ENCODE measurements at regions not wholly inside any gene's neighbourhood (a gene's known extent, or its start where the extent isn't known, plus 50 kb on each side); places are given as distances from the start of the nearest gene placed in this dataset.
A peak's percentile ranks its signal among the peaks of the same experiment; 100 is the strongest.

- no peaks in the 10 kb centered on the region for H3K36me3 ChIP-seq
These were observed 671.6 kb upstream of the BOD1L1 start for GRCh38 chr4:14299166-14299565.

GRCh38 chr4:14302021-14302420 is 674.5 kb upstream of the BOD1L1 start:
- Histone ChIP-seq H3K9me3 (no peaks in the 10 kb centered on the region), H3K27me3 (no peaks in the 10 kb centered on the region), H3K4me3 (no peak overlapping the region), H3K27ac (no peak overlapping the region), H3K4me1 (no peaks in the 10 kb centered on the region), H3K36me3 (no peaks in the 10 kb centered on the region)
- DNase-seq, result no peak
- in situ Hi-C loops (cut with MboI; ENCODE audit: low sequenced_read_pairs in 4 of 4), result no loop called here
- TF ChIP-seq POLR2A (IDR thresholded peaks at IDR 0.05) (no peak), CTCF (IDR thresholded peaks at IDR 0.05 in 4 of 5, conservative IDR thresholded peaks at IDR 0.05 in 1 of 5) (no peak)
- intact Hi-C loops (cut with DNase I; ENCODE audit: low total_unique reads), result no loop called here
- no peak for ATAC-seq

More at GRCh38 chr4:14299166-14299565, 671.6 kb upstream of the BOD1L1 start:
- DNase-seq (no peak), ATAC-seq (no peak)
- Histone ChIP-seq H3K4me1 (no peaks in the 10 kb centered on the region), H3K27ac (no peak overlapping the region), H3K4me3 (no peak overlapping the region), H3K9me3 (no peaks in the 10 kb centered on the region), H3K27me3 (no peaks in the 10 kb centered on the region)
- no peak for TF ChIP-seq CTCF (IDR thresholded peaks at IDR 0.05 in 4 of 5, conservative IDR thresholded peaks at IDR 0.05 in 1 of 5)
- no peak for TF ChIP-seq POLR2A (IDR thresholded peaks at IDR 0.05)
- intact Hi-C loops (cut with DNase I; ENCODE audit: low total_unique reads), result no loop called here
- in situ Hi-C loops (cut with MboI; ENCODE audit: low sequenced_read_pairs in 4 of 4), result no loop called here

- Histone ChIP-seq H3K27me3 (no peaks in the 10 kb centered on the region), H3K4me1 (no peaks in the 10 kb centered on the region), H3K36me3 (no peaks in the 10 kb centered on the region), H3K27ac (no peak overlapping the region), H3K9me3 (no peaks in the 10 kb centered on the region), H3K4me3 (no peak overlapping the region)
- no peak for DNase-seq
- no peak for TF ChIP-seq CTCF (IDR thresholded peaks at IDR 0.05 in 4 of 5, conservative IDR thresholded peaks at IDR 0.05 in 1 of 5)
- no peak for TF ChIP-seq POLR2A (IDR thresholded peaks at IDR 0.05)
- in situ Hi-C loops (cut with MboI; ENCODE audit: low sequenced_read_pairs in 4 of 4), result no loop called here
- no peak for ATAC-seq
- intact Hi-C loops (cut with DNase I; ENCODE audit: low total_unique reads), result no loop called here
These were observed 676.3 kb upstream of the BOD1L1 start for GRCh38 chr4:14303856-14304255.

GRCh38 chr4:14308229-14308651 is 680.7 kb upstream of the BOD1L1 start:
- Histone ChIP-seq H3K36me3 (no peaks in the 10 kb centered on the region), H3K27me3 (no peaks in the 10 kb centered on the region), H3K4me1 (no peaks in the 10 kb centered on the region), H3K4me3 (no peak overlapping the region), H3K27ac (no peak overlapping the region), H3K9me3 (no peaks in the 10 kb centered on the region)
- TF ChIP-seq CTCF (IDR thresholded peaks at IDR 0.05 in 4 of 5, conservative IDR thresholded peaks at IDR 0.05 in 1 of 5) (no peak), POLR2A (IDR thresholded peaks at IDR 0.05) (no peak)
- DNase-seq (peak in 1 of 2 donors; percentile 24), ATAC-seq (peak in 1 of 2 donors; percentile 70)
- in situ Hi-C loops (cut with MboI; ENCODE audit: low sequenced_read_pairs in 4 of 4) (no loop called here), intact Hi-C loops (cut with DNase I; ENCODE audit: low total_unique reads) (no loop called here)

GRCh38 chr4:14309431-14309830 is 681.9 kb upstream of the BOD1L1 start:
- Histone ChIP-seq H3K27ac (peak overlapping the region in 1 of 4 donors; percentile 5), H3K27me3 (no peaks in the 10 kb centered on the region), H3K4me3 (no peak overlapping the region), H3K4me1 (no peaks in the 10 kb centered on the region), H3K9me3 (no peaks in the 10 kb centered on the region), H3K36me3 (no peaks in the 10 kb centered on the region)
- intact Hi-C loops (cut with DNase I; ENCODE audit: low total_unique reads) (no loop called here), in situ Hi-C loops (cut with MboI; ENCODE audit: low sequenced_read_pairs in 4 of 4) (no loop called here)
- TF ChIP-seq CTCF (IDR thresholded peaks at IDR 0.05 in 4 of 5, conservative IDR thresholded peaks at IDR 0.05 in 1 of 5) (no peak), POLR2A (IDR thresholded peaks at IDR 0.05) (no peak)
- ATAC-seq (no peak), DNase-seq (no peak)

Measured in gastrocnemius medialis (tissue), 4 donors.